CD4-positive, CD25-positive, alpha-beta regulatory T cell (primary cell): ENCODE measurements at regions not wholly inside any gene's neighbourhood (a gene's known extent, or its start where the extent isn't known, plus 50 kb on each side); places are given as distances from the start of the nearest gene placed in this dataset.

Source experiments
- ATAC-seq, 2 donors: fragments of 150-1000 bp; cut with Tn5 transposase; one replicate each; pipeline ENCODE4 v1.10.0; 2021; ENCODE audit warnings: low read depth in 2 of 2, moderate number of reproducible peaks in 2 of 2, moderate library complexity in 1 of 2
- DNase-seq, 3 donors: peaks; one replicate each; pipeline versions ENCODE4 v3.0.0 to v3.0.0-alpha.2; 2012 to 2022; ENCODE audit warnings: mixed read lengths in 1 of 3
- H3K27ac ChIP-seq: one replicate; pipeline ENCODE4 v1.7.0; 2013; ENCODE audit warnings: mild to moderate bottlenecking, low read length; ENCODE audit not compliant: insufficient read depth, poor library complexity, severe bottlenecking
- H3K27me3 ChIP-seq: one replicate; pipeline ENCODE4 v1.7.0; 2013; ENCODE audit warnings: low read length; ENCODE audit not compliant: control insufficient read depth, insufficient read depth
- H3K36me3 ChIP-seq: one replicate; pipeline ENCODE4 v1.7.0; 2013; ENCODE audit warnings: mild to moderate bottlenecking, low read length, moderate library complexity; ENCODE audit not compliant: control insufficient read depth, insufficient read depth
- H3K4me1 ChIP-seq: 2 replicates; pipeline ENCODE4 v1.7.0; 2013; ENCODE audit warnings: mild to moderate bottlenecking, low read length; ENCODE audit not compliant: insufficient read depth, control insufficient read depth, poor library complexity, severe bottlenecking
- H3K4me3 ChIP-seq: one replicate; pipeline ENCODE4 v1.7.0; 2013; ENCODE audit warnings: low read depth, mild to moderate bottlenecking, low read length, moderate library complexity
- H3K9me3 ChIP-seq, 2 experiments: 1 replicate in 1 of 2; 2 replicates in 1 of 2; pipeline ENCODE4 v1.7.0; 2013; ENCODE audit warnings: low read length in 2 of 2, mild to moderate bottlenecking in 1 of 2, moderate library complexity in 1 of 2; ENCODE audit not compliant: control insufficient read depth in 2 of 2
- H3K27ac Mint-ChIP-seq, 3 donors: one replicate each; pipeline ENCODE4 v1.8.0; 2020 to 2022; ENCODE audit warnings: mild to moderate bottlenecking in 3 of 3, mixed read lengths in 3 of 3, moderate library complexity in 2 of 3
- H3K27me3 Mint-ChIP-seq: one replicate; pipeline ENCODE4 v1.8.0; 2022; ENCODE audit warnings: mild to moderate bottlenecking, mixed read lengths
- H3K36me3 Mint-ChIP-seq: one replicate; pipeline ENCODE4 v1.8.0; 2020; ENCODE audit warnings: mixed read lengths
- H3K4me1 Mint-ChIP-seq, 4 donors: one replicate each; pipeline ENCODE4 v1.8.0; 2020 to 2022; ENCODE audit warnings: mixed read lengths in 4 of 4, mild to moderate bottlenecking in 1 of 4
- H3K4me3 Mint-ChIP-seq, 4 donors: one replicate each; pipeline ENCODE4 v1.8.0; 2020 to 2022; ENCODE audit warnings: mild to moderate bottlenecking in 4 of 4, mixed read lengths in 4 of 4, moderate library complexity in 3 of 4
- H3K9me3 Mint-ChIP-seq, 7 donors: one replicate each; pipeline ENCODE4 v1.8.0; 2020 to 2022; ENCODE audit warnings: mixed read lengths in 7 of 7, mild to moderate bottlenecking in 3 of 7, moderate library complexity in 2 of 7

- Mint-ChIP-seq H3K36me3 (no peaks in the 10 kb centered on the region), H3K27ac (no peak overlapping the region), H3K27me3 (no peaks in the 10 kb centered on the region), H3K9me3 (peaks cover 2 to 19% (median 11%) of the 10 kb centered on the region in 7 donors), H3K4me1 (no peaks in the 10 kb centered on the region), H3K4me3 (no peak overlapping the region)
- Histone ChIP-seq H3K27ac (no peak overlapping the region), H3K4me1 (no peaks in the 10 kb centered on the region), H3K4me3 (no peak overlapping the region), H3K27me3 (no peaks in the 10 kb centered on the region), H3K9me3 (peaks cover 2 to 9% of the 10 kb centered on the region in 2 experiments), H3K36me3 (no peaks in the 10 kb centered on the region)
- ATAC-seq (no peak), DNase-seq (no peak)
Observed at GRCh38 chr4:32503241-32503640, 1783.1 kb downstream of the PCDH7 start.

GRCh38 chr4:32506067-32506466, 1785.9 kb downstream of the PCDH7 start:
- Mint-ChIP-seq H3K4me3 (no peak overlapping the region), H3K9me3 (peaks cover 2 to 17% (median 6%) of the 10 kb centered on the region in 7 donors), H3K4me1 (no peaks in the 10 kb centered on the region), H3K27me3 (no peaks in the 10 kb centered on the region), H3K27ac (no peak overlapping the region), H3K36me3 (no peaks in the 10 kb centered on the region)
- Histone ChIP-seq H3K4me3 (no peak overlapping the region), H3K27me3 (no peaks in the 10 kb centered on the region), H3K4me1 (no peaks in the 10 kb centered on the region), H3K36me3 (no peaks in the 10 kb centered on the region), H3K9me3 (peaks cover 2 to 9% of the 10 kb centered on the region in 2 experiments), H3K27ac (no peak overlapping the region)
- DNase-seq: no peak
- ATAC-seq: no peak

GRCh38 chr4:32519060-32519459, 1798.9 kb downstream of the PCDH7 start:
- no peak overlapping the region for H3K4me3 Mint-ChIP-seq
- ATAC-seq (no peak), DNase-seq (no peak)
- H3K27me3 Mint-ChIP-seq: no peaks in the 10 kb centered on the region
- Histone ChIP-seq H3K27me3 (no peaks in the 10 kb centered on the region), H3K27ac (no peak overlapping the region), H3K9me3 (peaks cover 2 to 4% of the 10 kb centered on the region in 2 experiments), H3K4me3 (no peak overlapping the region), H3K4me1 (no peaks in the 10 kb centered on the region), H3K36me3 (no peaks in the 10 kb centered on the region)
- no peak overlapping the region for H3K27ac Mint-ChIP-seq
- H3K9me3 Mint-ChIP-seq: peaks cover 0 to 17% (median 3%) of the 10 kb centered on the region in 7 donors
- H3K36me3 Mint-ChIP-seq: no peaks in the 10 kb centered on the region
- H3K4me1 Mint-ChIP-seq: no peaks in the 10 kb centered on the region

- H3K4me1 Mint-ChIP-seq: no peaks in the 10 kb centered on the region
- H3K9me3 Mint-ChIP-seq: peaks cover 0 to 25% (median 4%) of the 10 kb centered on the region in 7 donors
- no peak overlapping the region for H3K4me3 Mint-ChIP-seq
- no peaks in the 10 kb centered on the region for H3K36me3 Mint-ChIP-seq
- H3K4me3 ChIP-seq: no peak overlapping the region
- H3K36me3 ChIP-seq: no peaks in the 10 kb centered on the region
- H3K4me1 ChIP-seq: no peaks in the 10 kb centered on the region
- no peaks in the 10 kb centered on the region for H3K27me3 ChIP-seq
- ATAC-seq (no peak), DNase-seq (no peak)
- peaks cover 2 to 7% of the 10 kb centered on the region in 2 experiments for H3K9me3 ChIP-seq
- no peak overlapping the region for H3K27ac ChIP-seq
- no peak overlapping the region for H3K27ac Mint-ChIP-seq
- H3K27me3 Mint-ChIP-seq: no peaks in the 10 kb centered on the region
Observed at GRCh38 chr4:32525420-32525819, 1805.3 kb downstream of the PCDH7 start.

GRCh38 chr4:32544846-32545245, 1824.7 kb downstream of the PCDH7 start:
- Histone ChIP-seq H3K9me3 (peaks cover 0 to 17% of the 10 kb centered on the region in 2 experiments), H3K36me3 (no peaks in the 10 kb centered on the region), H3K4me3 (no peak overlapping the region), H3K27me3 (no peaks in the 10 kb centered on the region), H3K4me1 (no peaks in the 10 kb centered on the region), H3K27ac (no peak overlapping the region)
- no peaks in the 10 kb centered on the region for H3K36me3 Mint-ChIP-seq
- DNase-seq: no peak
- H3K27me3 Mint-ChIP-seq: no peaks in the 10 kb centered on the region
- H3K4me1 Mint-ChIP-seq: no peaks in the 10 kb centered on the region
- no peak overlapping the region for H3K27ac Mint-ChIP-seq
- H3K4me3 Mint-ChIP-seq: no peak overlapping the region
- peaks cover 4 to 31% (median 7%) of the 10 kb centered on the region in 7 donors for H3K9me3 Mint-ChIP-seq
- ATAC-seq: no peak

- H3K4me3 ChIP-seq: no peak overlapping the region
- peaks cover 0 to 4% of the 10 kb centered on the region in 2 experiments for H3K9me3 ChIP-seq
- ATAC-seq: no peak
- H3K36me3 ChIP-seq: no peaks in the 10 kb centered on the region
- DNase-seq: no peak
- Mint-ChIP-seq H3K27ac (no peak overlapping the region), H3K4me1 (no peaks in the 10 kb centered on the region), H3K4me3 (no peak overlapping the region), H3K36me3 (no peaks in the 10 kb centered on the region), H3K9me3 (peaks cover 0 to 20% (median 4%) of the 10 kb centered on the region in 7 donors), H3K27me3 (no peaks in the 10 kb centered on the region)
- no peak overlapping the region for H3K27ac ChIP-seq
- no peaks in the 10 kb centered on the region for H3K27me3 ChIP-seq
- no peaks in the 10 kb centered on the region for H3K4me1 ChIP-seq
Observed at GRCh38 chr4:32551943-32552342, 1831.8 kb downstream of the PCDH7 start.

- ATAC-seq (no peak), DNase-seq (no peak)
- Histone ChIP-seq H3K36me3 (no peaks in the 10 kb centered on the region), H3K9me3 (peaks cover 4 to 8% of the 10 kb centered on the region in 2 experiments), H3K27me3 (no peaks in the 10 kb centered on the region), H3K4me3 (no peak overlapping the region), H3K27ac (no peak overlapping the region), H3K4me1 (no peaks in the 10 kb centered on the region)
- no peaks in the 10 kb centered on the region for H3K4me1 Mint-ChIP-seq
- no peaks in the 10 kb centered on the region for H3K27me3 Mint-ChIP-seq
- peaks cover 0 to 14% (median 3%) of the 10 kb centered on the region in 7 donors for H3K9me3 Mint-ChIP-seq
- H3K27ac Mint-ChIP-seq: no peak overlapping the region
- no peak overlapping the region for H3K4me3 Mint-ChIP-seq
- no peaks in the 10 kb centered on the region for H3K36me3 Mint-ChIP-seq
Observed at GRCh38 chr4:32560306-32560705, 1840.1 kb downstream of the PCDH7 start.

- ATAC-seq (no peak), DNase-seq (no peak)
- no peak overlapping the region for H3K27ac ChIP-seq
- H3K36me3 ChIP-seq: no peaks in the 10 kb centered on the region
- Mint-ChIP-seq H3K4me3 (no peak overlapping the region), H3K27ac (no peak overlapping the region), H3K36me3 (no peaks in the 10 kb centered on the region), H3K9me3 (peaks cover 0 to 18% (median 3%) of the 10 kb centered on the region in 7 donors), H3K27me3 (no peaks in the 10 kb centered on the region), H3K4me1 (no peaks in the 10 kb centered on the region)
- H3K27me3 ChIP-seq: no peaks in the 10 kb centered on the region
- H3K4me3 ChIP-seq: no peak overlapping the region
- H3K9me3 ChIP-seq: peaks cover 4 to 8% of the 10 kb centered on the region in 2 experiments
- H3K4me1 ChIP-seq: no peaks in the 10 kb centered on the region
Observed at GRCh38 chr4:32562010-32562409, 1841.8 kb downstream of the PCDH7 start.
